Right renal pelvis (tissue), 4 donors: ENCODE measurements at regions not wholly inside any gene's neighbourhood (a gene's known extent, or its start where the extent isn't known, plus 50 kb on each side); places are given as distances from the start of the nearest gene placed in this dataset.

Experiments
- DNase-seq, 4 donors: peaks; one replicate each; pipeline ENCODE4 v3.0.0-alpha.2; 2013; ENCODE audit warnings: low read depth in 4 of 4, low spot score in 3 of 4, missing footprints in 1 of 4

- DNase-seq, result no peak
Measured at GRCh38 chr1:118366286-118366685, 181.3 kb upstream of the SPAG17 start.

DNA sequence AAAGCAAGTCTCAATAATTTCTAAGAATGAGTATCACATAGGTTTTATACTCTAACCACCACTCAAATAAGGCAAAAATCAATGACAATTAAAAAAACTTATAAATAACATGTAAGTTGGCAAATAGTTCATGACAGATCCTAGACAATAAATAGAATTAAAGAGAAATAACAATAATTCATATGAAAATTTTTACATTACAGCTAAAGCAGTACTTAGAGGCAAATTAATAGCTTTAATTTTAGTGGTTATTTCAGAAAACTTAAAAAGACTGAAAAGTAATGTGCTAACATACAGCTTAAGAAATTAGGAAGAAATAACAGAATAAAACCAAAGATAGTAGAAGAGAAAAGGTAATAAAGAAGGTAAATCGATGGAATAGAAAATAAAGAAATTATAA is 179.9 kb upstream of the SPAG17 start:
- no peak for DNase-seq

DNA sequence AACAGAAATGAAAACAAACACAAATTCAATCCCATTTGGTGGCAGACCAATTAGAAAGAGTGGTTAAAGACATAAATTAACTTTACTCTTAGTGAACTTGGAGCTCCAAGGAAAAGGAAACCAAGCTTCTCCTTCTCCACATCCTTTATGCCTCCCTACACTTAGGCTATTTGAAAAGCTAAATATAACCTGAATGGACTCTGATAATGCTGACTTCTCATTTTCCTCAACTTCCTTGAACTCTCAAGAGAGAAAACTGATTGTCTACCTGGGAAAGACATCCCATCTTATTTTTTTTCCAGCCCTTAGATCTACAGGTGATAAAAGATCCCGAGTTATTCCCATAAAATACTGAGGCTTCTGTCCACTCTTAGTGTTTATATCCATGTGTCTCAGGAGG is 178.4 kb upstream of the SPAG17 start:
- no peak for DNase-seq

GRCh38 chr1:118360817-118361216 is 175.8 kb upstream of the SPAG17 start:
- no peak for DNase-seq

DNA sequence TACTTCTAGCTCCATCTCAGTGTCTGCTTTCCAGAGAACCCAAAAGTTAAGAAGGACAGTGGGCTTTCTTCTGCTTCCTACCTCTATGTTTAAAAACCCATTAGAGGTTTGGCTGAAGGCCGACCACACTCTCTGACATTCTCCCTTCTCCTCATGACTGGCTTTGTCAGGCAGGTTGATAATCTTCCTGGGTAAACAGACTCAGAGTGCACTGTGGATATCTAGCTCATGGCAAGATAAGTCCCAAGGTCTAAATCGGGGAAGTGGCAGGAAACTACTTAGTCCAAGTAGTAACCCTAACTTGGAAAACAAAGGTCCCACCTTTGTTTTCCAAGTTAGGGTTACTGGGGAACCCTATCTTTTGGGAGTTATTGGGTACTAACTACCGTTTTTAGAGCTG is 161.9 kb upstream of the SPAG17 start:
- no peak for DNase-seq

GRCh38 chr1:118340928-118341910 is 156.2 kb upstream of the SPAG17 start:
- DNase-seq, result no peak

DNA sequence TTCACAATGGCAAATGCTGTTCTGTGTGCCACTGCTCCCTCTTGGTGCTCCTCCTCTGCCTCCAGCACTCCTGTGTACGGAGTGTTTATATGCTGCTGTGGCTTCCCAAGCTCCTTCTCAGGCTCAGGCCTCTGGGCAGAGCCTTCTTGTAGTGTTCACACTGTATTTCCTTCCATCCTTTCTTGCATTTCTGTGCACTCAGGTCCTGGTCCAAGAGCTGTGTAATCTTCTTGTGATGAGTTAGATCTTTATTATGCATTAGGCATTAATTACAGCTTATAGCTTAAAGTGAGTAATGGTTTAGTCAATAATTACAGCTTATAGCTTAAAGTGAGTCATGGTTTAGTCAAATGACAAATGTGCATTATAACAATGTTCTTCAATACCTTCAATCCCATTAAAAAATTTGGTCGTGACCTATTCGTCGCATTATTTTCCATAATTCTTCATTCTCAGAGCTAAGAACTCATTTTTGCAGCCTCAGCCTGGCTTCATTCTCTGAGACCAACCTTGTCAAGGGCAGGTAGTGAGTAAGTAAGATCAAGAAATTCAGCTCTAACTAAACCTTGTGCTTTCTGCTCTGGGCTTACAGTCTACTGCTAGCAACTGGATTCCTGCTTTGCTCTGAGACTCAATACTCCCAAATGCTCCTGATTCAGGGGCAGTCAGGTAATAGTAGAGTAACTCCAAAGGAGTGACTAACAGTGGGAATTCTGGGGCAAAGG is 154.5 kb upstream of the SPAG17 start:
- no peak for DNase-seq

- DNase-seq, result no peak
Measured at GRCh38 chr1:118338936-118339335, 153.9 kb upstream of the SPAG17 start.

DNA sequence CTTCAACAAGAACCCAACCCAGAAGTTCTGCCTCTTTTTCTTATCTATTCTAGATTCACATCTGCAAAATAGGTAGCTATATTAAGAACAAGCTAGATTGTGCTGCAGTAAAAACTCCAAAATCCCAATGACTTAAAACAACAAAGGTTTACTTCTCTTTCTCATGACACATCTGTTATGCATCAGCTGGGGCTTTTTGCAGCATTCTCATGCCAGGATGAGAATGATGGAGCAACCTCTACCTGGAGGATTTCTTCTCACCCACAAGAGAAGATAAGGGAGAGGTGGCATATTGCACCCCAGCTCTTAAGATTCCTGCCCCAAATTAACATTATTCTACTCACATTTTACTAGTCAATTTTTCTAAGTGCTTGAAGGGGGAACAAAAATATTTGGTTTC is 152.3 kb upstream of the SPAG17 start:
- no peak for DNase-seq

DNA sequence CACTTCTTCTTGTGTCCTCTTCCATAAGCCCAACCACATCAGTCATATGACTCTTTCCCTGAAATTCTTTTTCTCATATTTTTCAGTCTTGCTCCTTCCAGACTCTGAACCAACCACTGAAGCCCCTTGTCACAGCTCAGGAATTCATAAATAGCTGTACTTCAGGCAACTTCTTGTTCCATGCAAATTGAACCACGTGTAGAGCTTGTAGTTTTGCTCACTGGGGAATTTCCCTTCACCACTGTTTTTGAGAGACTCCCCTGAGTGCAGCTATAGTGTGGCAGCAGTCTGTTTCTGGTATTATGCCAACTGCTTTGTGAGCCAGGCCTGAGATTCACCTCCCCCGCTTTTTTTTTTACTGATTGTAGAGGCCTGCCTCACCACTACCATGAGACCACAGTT is 150.3 kb upstream of the SPAG17 start:
- no peak for DNase-seq

- DNase-seq, result no peak
Measured at GRCh38 chr1:118334506-118334905, 149.5 kb upstream of the SPAG17 start.

- DNase-seq, result no peak
Measured at GRCh38 chr1:118333601-118334210, 148.7 kb upstream of the SPAG17 start.

- DNase-seq, result no peak
Measured at GRCh38 chr1:118326960-118327629, 142.1 kb upstream of the SPAG17 start.

DNA sequence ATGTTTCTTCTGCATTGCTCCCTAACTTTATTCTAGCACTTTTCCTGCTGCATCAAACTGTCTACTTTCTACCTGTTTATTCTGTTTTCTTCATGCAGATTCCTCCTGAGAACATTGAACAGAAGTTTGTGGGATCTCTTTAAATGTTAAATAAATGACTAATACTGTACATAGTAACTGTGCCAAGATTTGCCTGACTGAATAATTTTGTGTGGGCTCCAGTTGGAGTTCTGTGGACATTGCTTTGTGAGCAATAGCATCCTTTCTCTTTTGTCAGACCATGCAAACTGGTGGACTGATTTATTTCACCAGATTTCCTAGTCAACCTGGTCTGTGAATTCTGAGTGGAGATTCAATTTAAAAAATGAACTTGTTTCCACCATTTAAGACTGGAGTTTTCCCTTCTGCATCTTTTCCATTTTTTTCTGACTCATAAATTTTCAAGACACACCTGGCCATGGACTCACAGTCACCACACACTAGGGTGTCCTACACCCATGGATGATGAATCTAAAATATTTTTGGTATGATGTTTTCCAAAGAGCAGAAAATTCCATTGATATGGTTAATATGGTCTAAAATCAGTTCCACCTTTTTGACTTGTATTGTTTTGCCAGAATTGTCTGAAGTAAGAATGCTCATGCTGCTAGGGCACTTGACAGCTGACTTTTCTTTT is 140.7 kb upstream of the SPAG17 start:
- no peak for DNase-seq

DNA sequence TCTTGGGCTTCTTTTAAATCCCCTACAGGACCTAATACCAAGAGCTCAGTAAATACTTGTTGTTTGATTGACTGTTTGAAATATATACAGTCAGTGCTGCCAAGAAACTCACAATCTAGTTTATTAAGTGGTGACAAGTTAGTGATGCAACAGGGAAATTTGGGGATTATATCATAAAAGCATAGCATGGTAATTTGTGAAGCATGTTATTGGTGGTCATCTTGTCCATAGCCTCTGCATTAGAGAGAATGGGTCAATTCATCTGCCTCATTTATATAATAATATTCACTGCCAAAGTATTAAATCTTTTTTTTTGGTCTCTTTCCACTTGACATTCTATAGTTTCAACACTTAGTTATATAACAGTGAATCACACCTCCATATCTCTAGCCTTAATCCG is 138.2 kb upstream of the SPAG17 start:
- no peak for DNase-seq

- no peak for DNase-seq
Measured at GRCh38 chr1:118322331-118322730, 137.3 kb upstream of the SPAG17 start.

DNA sequence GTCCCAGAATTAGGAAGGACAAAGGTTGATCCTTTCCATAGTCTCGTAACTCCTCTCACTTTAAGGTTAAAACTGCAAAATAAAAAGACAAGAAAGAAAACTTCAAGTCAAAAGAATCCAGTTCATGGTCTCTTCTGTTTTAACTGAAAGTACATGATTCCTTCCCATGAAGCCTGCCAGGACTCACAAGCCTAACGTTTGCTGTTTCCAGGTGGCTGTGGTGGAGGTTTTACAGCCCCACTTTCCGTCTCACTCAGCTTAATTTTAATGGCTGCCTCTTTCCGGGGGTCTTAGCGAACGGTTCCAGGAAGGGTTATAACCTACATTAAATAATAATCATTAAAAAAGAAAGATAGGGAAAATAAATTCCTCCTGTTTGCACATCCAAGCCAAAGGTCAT is 136.8 kb upstream of the SPAG17 start:
- DNase-seq, result no peak

- DNase-seq, result no peak
Measured at GRCh38 chr1:118317842-118318614, 133.0 kb upstream of the SPAG17 start.

DNA sequence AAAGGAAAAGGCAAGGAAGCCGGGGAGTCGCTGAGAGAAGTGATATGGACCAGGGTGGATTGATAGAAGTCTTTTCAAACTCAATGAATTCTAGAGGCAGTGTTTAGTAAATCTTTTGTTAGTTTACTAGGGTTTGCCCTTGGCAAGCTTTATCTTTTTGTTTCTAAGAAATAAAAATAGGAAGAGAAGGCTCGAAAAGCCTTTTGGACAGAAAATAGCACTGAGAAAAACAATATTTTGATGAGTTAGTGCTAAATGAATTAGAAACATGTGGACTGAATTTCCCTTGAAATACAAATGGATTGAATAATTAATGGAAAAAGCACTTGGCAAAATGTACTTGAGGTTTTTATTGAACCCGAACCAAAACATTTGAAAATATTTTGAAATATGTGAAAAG is 121.8 kb upstream of the SPAG17 start:
- DNase-seq, result no peak
